NB4 (cell line): ENCODE measurements at regions not wholly inside any gene's neighbourhood (a gene's known extent, or its start where the extent isn't known, plus 50 kb on each side); places are given as distances from the start of the nearest gene placed in this dataset.

Experiments
- MAX ChIP-seq: IDR thresholded peaks from 2 replicates; pipeline ENCODE4 v1.6.1; 2011; ENCODE audit warnings: low read depth, low read length
- MYC ChIP-seq: IDR thresholded peaks from 2 replicates; pipeline ENCODE4 v1.6.1; 2011; ENCODE audit warnings: low read depth, low read length
- POLR2A ChIP-seq: IDR thresholded peaks from 2 replicates; pipeline ENCODE4 v1.6.1; 2011; ENCODE audit warnings: mild to moderate bottlenecking; ENCODE audit not compliant: insufficient read length; ENCODE audit errors: extremely low read depth
- TF ChIP-seq, protein P1 (sequence below): IDR thresholded peaks from one replicate; pipeline ENCODE4 v1.5.1; 2012; ENCODE audit warnings: low read depth, low read length

- TF ChIP-seq, protein P1, sequence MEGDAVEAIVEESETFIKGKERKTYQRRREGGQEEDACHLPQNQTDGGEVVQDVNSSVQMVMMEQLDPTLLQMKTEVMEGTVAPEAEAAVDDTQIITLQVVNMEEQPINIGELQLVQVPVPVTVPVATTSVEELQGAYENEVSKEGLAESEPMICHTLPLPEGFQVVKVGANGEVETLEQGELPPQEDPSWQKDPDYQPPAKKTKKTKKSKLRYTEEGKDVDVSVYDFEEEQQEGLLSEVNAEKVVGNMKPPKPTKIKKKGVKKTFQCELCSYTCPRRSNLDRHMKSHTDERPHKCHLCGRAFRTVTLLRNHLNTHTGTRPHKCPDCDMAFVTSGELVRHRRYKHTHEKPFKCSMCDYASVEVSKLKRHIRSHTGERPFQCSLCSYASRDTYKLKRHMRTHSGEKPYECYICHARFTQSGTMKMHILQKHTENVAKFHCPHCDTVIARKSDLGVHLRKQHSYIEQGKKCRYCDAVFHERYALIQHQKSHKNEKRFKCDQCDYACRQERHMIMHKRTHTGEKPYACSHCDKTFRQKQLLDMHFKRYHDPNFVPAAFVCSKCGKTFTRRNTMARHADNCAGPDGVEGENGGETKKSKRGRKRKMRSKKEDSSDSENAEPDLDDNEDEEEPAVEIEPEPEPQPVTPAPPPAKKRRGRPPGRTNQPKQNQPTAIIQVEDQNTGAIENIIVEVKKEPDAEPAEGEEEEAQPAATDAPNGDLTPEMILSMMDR: no peak
- TF ChIP-seq POLR2A (no peak), MAX (no peak), MYC (no peak)
Observed at GRCh38 chr10:108097258-108097657, 932.8 kb upstream of the SORCS1 start.
